Activated T-helper 2 cell treated with anti-CD3 and anti-CD28 coated beads, Interferon-gamma antibody, Interleukin-2, Interleukin-4, amounts not matched to agents 10 μg/mL and 5 μg/mL and 100 μg/mL, durations not matched to agents 14 hours and 24 hours and 36 hours (primary cell): ENCODE measurements at regions not wholly inside any gene's neighbourhood (a gene's known extent, or its start where the extent isn't known, plus 50 kb on each side); places are given as distances from the start of the nearest gene placed in this dataset.

Experiments used
- DNase-seq: peaks from one replicate; pipeline ENCODE4 v3.0.0; 2021; ENCODE audit warnings: low spot score
- H3K27ac Mint-ChIP-seq: one replicate; pipeline ENCODE4 v1.8.0; 2021; ENCODE audit warnings: mixed read lengths
- H3K27me3 Mint-ChIP-seq: one replicate; pipeline ENCODE4 v1.8.0; 2021; ENCODE audit warnings: low read depth, mixed read lengths
- H3K36me3 Mint-ChIP-seq: one replicate; pipeline ENCODE4 v1.8.0; 2021; ENCODE audit warnings: low read depth, mixed read lengths
- H3K4me1 Mint-ChIP-seq: one replicate; pipeline ENCODE4 v1.8.0; 2021; ENCODE audit warnings: low read depth, mixed read lengths
- H3K4me3 Mint-ChIP-seq: one replicate; pipeline ENCODE4 v1.8.0; 2021; ENCODE audit warnings: low read depth, mild to moderate bottlenecking, moderate library complexity, mixed read lengths
- H3K9me3 Mint-ChIP-seq: one replicate; pipeline ENCODE4 v1.8.0; 2021; ENCODE audit warnings: mixed read lengths
- intact Hi-C: fragments of 100-400 bp; cut with micrococcal nuclease; formaldehyde crosslinking; loops from one replicate; pipeline ENCODE4 v1.15.1; 2023

GRCh38 chr2:236503583-236503982 is 66.0 kb upstream of the ACKR3 start:
- intact Hi-C loops: no loop called here
- DNase-seq: no peak
- Mint-ChIP-seq H3K27me3 (peaks cover 49% of the 10 kb centered on the region), H3K4me1 (peaks cover 1% of the 10 kb centered on the region), H3K36me3 (no peaks in the 10 kb centered on the region), H3K4me3 (no peak overlapping the region), H3K27ac (no peak overlapping the region), H3K9me3 (no peaks in the 10 kb centered on the region)

DNA sequence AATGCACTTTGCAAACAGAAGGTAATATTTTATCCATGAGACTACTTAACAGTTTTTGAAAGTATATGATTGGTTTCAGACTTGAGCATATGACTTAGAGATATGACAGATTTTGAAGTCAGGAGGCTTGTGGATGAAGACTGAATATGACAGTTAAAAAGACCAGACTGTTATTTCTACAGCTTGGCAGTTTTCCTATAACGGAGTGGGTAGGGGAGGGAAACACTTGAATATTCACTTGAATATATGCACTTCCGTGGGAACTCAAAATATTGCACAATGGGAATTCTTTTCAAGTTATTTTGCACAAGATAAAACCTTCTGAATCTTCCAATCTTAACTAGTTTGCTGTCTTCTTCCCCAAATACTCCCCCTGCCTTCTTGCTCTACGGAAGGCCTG is 64.6 kb upstream of the ACKR3 start:
- intact Hi-C loops: no loop called here
- Mint-ChIP-seq H3K4me1 (peaks cover 1% of the 10 kb centered on the region), H3K4me3 (no peak overlapping the region), H3K27ac (no peak overlapping the region), H3K36me3 (no peaks in the 10 kb centered on the region), H3K9me3 (no peaks in the 10 kb centered on the region), H3K27me3 (peaks cover 57% of the 10 kb centered on the region)
- no peak for DNase-seq

DNA sequence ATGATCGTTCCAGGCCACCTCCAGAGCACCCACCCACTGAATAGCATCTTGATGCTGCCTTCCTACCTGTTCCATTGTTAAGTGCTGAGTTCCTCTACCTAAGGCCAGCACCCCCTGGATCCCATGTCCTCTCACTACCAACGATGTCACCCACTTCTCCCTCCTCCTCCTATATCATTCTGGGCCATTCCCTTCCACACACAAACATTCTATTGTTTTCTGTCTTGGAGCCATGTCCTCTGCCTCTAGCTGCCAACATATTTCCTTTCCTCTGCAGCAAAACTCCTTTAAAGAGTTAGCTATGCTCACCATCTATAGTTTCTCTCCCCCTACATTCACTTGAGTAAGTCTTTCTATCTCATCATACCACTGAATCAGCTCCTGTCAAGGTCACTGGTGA is 64.0 kb upstream of the ACKR3 start:
- Mint-ChIP-seq H3K9me3 (no peaks in the 10 kb centered on the region), H3K36me3 (no peaks in the 10 kb centered on the region), H3K4me1 (no peaks in the 10 kb centered on the region), H3K27me3 (peaks cover 58% of the 10 kb centered on the region), H3K4me3 (no peak overlapping the region), H3K27ac (no peak overlapping the region)
- DNase-seq: no peak
- intact Hi-C loops: no loop called here

DNA sequence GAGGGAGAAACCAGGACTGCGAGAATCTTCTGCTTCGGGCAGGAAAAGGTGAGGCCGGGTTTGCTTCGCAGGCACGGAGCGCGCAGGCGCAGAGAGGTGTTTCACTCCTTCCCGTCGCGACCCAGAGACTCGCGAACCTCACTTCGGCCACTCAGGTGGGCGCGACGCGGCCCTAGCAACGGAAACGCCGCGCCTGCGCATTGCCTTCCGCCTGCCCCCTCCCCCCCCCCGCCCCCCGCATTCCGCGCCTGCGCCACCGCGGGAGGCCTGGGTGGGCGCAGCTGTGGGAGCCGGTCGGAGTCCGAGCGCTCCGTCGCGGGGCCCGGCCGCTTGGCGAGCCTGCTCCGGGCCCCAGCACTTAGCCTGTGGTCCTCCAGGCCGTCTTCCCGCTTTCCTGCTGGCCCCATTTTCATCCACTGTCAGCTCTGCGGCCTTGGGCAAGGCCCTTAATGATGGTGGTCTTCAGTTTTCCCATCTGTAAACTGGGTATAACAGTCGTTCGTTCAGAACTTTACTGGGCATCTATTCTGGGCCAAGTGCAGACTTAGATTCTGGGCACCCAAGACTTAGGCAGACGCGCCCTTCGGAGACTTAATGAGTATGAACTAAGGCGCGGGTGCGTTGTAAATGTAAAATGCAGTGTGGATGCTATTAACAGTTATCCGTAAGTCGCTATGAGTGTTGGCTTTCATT is 62.1 kb upstream of the ACKR3 start:
- no peaks in the 10 kb centered on the region for H3K9me3 Mint-ChIP-seq
- H3K27me3 Mint-ChIP-seq: peaks cover 55% of the 10 kb centered on the region
- no peak overlapping the region for H3K27ac Mint-ChIP-seq
- H3K36me3 Mint-ChIP-seq: no peaks in the 10 kb centered on the region
- intact Hi-C loops: no loop called here
- H3K4me3 Mint-ChIP-seq: peak overlapping the region; percentile 48
- no peaks in the 10 kb centered on the region for H3K4me1 Mint-ChIP-seq
- peak; percentile 26 for DNase-seq

DNA sequence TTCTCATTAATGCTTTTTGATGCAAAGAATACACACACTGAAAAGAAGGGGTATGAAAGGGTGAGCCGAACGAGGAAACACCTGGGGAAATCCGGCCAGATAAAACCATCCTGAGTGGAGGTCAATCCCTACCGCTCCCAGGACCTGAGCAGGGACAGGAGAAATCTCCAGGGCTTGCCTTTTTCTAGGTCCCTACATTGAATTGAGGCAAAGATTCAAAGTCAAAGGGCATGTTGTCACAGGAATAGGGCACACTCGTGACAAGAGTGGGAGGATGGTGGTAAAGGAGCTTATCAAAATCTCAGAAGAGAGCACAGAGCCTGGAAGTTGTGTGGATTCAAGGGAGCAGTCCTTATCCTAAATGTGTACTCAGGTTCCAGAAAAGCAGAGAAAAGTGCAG is 61.2 kb upstream of the ACKR3 start:
- intact Hi-C loops: no loop called here
- H3K4me1 Mint-ChIP-seq: no peaks in the 10 kb centered on the region
- H3K27me3 Mint-ChIP-seq: peaks cover 55% of the 10 kb centered on the region
- DNase-seq: no peak
- H3K9me3 Mint-ChIP-seq: no peaks in the 10 kb centered on the region
- no peak overlapping the region for H3K4me3 Mint-ChIP-seq
- no peaks in the 10 kb centered on the region for H3K36me3 Mint-ChIP-seq
- H3K27ac Mint-ChIP-seq: no peak overlapping the region

GRCh38 chr2:236510034-236510433 is 59.6 kb upstream of the ACKR3 start:
- no peak overlapping the region for H3K4me3 Mint-ChIP-seq
- intact Hi-C loops: loop anchor here (5.0 kb wide), 2 partner anchors 158 to 562 kb away; no protein-coding TSS in a partner anchor
- H3K4me1 Mint-ChIP-seq: no peaks in the 10 kb centered on the region
- peaks cover 47% of the 10 kb centered on the region for H3K27me3 Mint-ChIP-seq
- H3K36me3 Mint-ChIP-seq: no peaks in the 10 kb centered on the region
- DNase-seq: no peak
- no peaks in the 10 kb centered on the region for H3K9me3 Mint-ChIP-seq
- no peak overlapping the region for H3K27ac Mint-ChIP-seq

DNA sequence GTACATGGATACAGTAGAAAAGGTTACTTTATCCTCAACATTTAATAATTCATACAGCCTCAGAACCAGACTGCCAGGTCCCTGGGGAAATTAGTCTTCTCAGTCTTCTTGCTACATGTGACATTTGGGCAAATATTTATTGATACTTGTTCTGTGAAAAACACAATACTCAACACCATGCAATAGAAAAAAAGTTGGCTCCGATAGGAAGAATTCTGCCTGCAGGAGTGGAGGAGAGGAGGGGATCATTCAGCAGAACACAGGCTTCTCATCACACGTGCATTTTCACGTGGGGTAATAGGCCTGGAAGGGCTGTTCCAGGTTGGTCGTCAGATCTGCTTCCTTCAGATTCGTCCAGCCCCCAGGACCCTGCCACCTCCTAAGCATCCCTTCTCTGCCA is 58.4 kb upstream of the ACKR3 start:
- Mint-ChIP-seq H3K4me3 (no peak overlapping the region), H3K27ac (no peak overlapping the region), H3K36me3 (no peaks in the 10 kb centered on the region), H3K9me3 (no peaks in the 10 kb centered on the region), H3K4me1 (no peaks in the 10 kb centered on the region), H3K27me3 (peaks cover 34% of the 10 kb centered on the region)
- intact Hi-C loops: loop anchor here (5.0 kb wide), 2 partner anchors 159 to 561 kb away; no protein-coding TSS in a partner anchor
- DNase-seq: no peak

GRCh38 chr2:236512267-236512666 is 57.4 kb upstream of the ACKR3 start:
- Mint-ChIP-seq H3K4me1 (no peaks in the 10 kb centered on the region), H3K4me3 (no peak overlapping the region), H3K9me3 (no peaks in the 10 kb centered on the region), H3K27me3 (peaks cover 27% of the 10 kb centered on the region), H3K27ac (no peak overlapping the region), H3K36me3 (no peaks in the 10 kb centered on the region)
- DNase-seq: no peak
- intact Hi-C loops: loop anchor here (5.0 kb wide), 2 partner anchors 160 to 560 kb away; no protein-coding TSS in a partner anchor

GRCh38 chr2:236512902-236513435 is 56.7 kb upstream of the ACKR3 start:
- H3K36me3 Mint-ChIP-seq: no peaks in the 10 kb centered on the region

GRCh38 chr2:236513956-236514355 is 55.7 kb upstream of the ACKR3 start:
- DNase-seq: no peak
- Mint-ChIP-seq H3K36me3 (no peaks in the 10 kb centered on the region), H3K27ac (no peak overlapping the region), H3K9me3 (no peaks in the 10 kb centered on the region), H3K4me3 (no peak overlapping the region), H3K4me1 (no peaks in the 10 kb centered on the region), H3K27me3 (peaks cover 16% of the 10 kb centered on the region)
- intact Hi-C loops: loop anchor here (1.0 to 5.0 kb wide), 4 partner anchors 23 to 558 kb away; partner anchors contain the start of gene ACKR3

More at GRCh38 chr2:236512902-236513435, 56.7 kb upstream of the ACKR3 start:
- H3K4me3 Mint-ChIP-seq: no peak overlapping the region
- intact Hi-C loops: loop anchor here (1.0 to 5.0 kb wide), 4 partner anchors 24 to 559 kb away; partner anchors contain the start of gene ACKR3
- H3K9me3 Mint-ChIP-seq: no peaks in the 10 kb centered on the region
- H3K27ac Mint-ChIP-seq: no peak overlapping the region
- peaks cover 23% of the 10 kb centered on the region for H3K27me3 Mint-ChIP-seq
- peak; percentile 57 for DNase-seq
- H3K4me1 Mint-ChIP-seq: no peaks in the 10 kb centered on the region

DNA sequence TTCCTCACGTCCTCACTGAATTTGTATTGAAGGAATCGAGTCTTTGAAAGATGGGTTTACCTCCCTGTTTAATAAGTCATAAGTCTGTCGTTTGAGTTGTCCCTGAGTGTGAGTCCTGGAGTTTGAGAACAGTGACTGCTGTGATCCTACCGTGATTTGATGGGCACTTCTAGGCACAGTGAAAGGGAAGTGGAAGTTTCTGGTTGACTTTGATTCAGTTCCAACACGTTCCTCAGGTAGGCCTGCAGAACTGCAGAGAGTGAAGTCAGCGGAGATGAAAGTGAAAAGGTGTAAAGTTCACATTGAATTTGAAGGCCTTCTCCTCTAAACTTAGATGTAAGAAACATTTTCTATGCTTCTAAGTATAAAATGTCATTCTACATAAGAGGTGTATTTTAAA is 52.9 kb upstream of the ACKR3 start:
- Mint-ChIP-seq H3K27me3 (peaks cover 27% of the 10 kb centered on the region), H3K4me1 (no peaks in the 10 kb centered on the region), H3K4me3 (no peak overlapping the region), H3K9me3 (no peaks in the 10 kb centered on the region), H3K27ac (no peak overlapping the region), H3K36me3 (no peaks in the 10 kb centered on the region)
- no peak for DNase-seq
- intact Hi-C loops: no loop called here

GRCh38 chr2:236517251-236518031 is 52.2 kb upstream of the ACKR3 start:
- no peaks in the 10 kb centered on the region for H3K4me1 Mint-ChIP-seq
- no peak overlapping the region for H3K27ac Mint-ChIP-seq
- peaks cover 31% of the 10 kb centered on the region for H3K27me3 Mint-ChIP-seq
- intact Hi-C loops: no loop called here
- no peak for DNase-seq
- H3K9me3 Mint-ChIP-seq: no peaks in the 10 kb centered on the region
- no peaks in the 10 kb centered on the region for H3K36me3 Mint-ChIP-seq
- no peak overlapping the region for H3K4me3 Mint-ChIP-seq
